Activated naive CD4-positive, alpha-beta T cell treated with anti-CD3 and anti-CD28 coated beads, Interleukin-2, amount 50 U/mL, for 16 hours (primary cell): ENCODE measurements at regions not wholly inside any gene's neighbourhood (a gene's known extent, or its start where the extent isn't known, plus 50 kb on each side); places are given as distances from the start of the nearest gene placed in this dataset.

ENCODE experiments used
- DNase-seq: peaks from one replicate; pipeline ENCODE4 v3.0.0-alpha.2; 2020

- DNase-seq = no peak
Measured at GRCh38 chr5:2257326-2258244, 374.9 kb upstream of the IRX4 start.

- DNase-seq = no peak
Measured at GRCh38 chr5:2256691-2257280, 374.1 kb upstream of the IRX4 start.

- DNase-seq = no peak
Measured at GRCh38 chr5:2255915-2256690, 373.4 kb upstream of the IRX4 start.

- DNase-seq = no peak
Measured at GRCh38 chr5:2254880-2255750, 372.4 kb upstream of the IRX4 start.

- no peak for DNase-seq
Measured at GRCh38 chr5:2254406-2254805, 371.7 kb upstream of the IRX4 start.

- no peak for DNase-seq
Measured at GRCh38 chr5:2253040-2253975, 370.6 kb upstream of the IRX4 start.

GRCh38 chr5:2251751-2252150, 369.0 kb upstream of the IRX4 start:
- DNase-seq = no peak

- DNase-seq = no peak
Measured at GRCh38 chr5:2251298-2251697, 368.6 kb upstream of the IRX4 start.

- DNase-seq = no peak
Measured at GRCh38 chr5:2250365-2250950, 367.7 kb upstream of the IRX4 start.

GRCh38 chr5:2249442-2249841, 366.7 kb upstream of the IRX4 start:
- no peak for DNase-seq

- DNase-seq = no peak
Measured at GRCh38 chr5:2249026-2249425, 366.3 kb upstream of the IRX4 start.

- DNase-seq = no peak
Measured at GRCh38 chr5:2242539-2242938, 359.8 kb upstream of the IRX4 start.

- DNase-seq = no peak
Measured at GRCh38 chr5:2241842-2242241, 359.1 kb upstream of the IRX4 start.

- no peak for DNase-seq
Measured at GRCh38 chr5:2240118-2240904, 357.6 kb upstream of the IRX4 start.

GRCh38 chr5:2239201-2239910, 356.6 kb upstream of the IRX4 start:
- no peak for DNase-seq

- DNase-seq = no peak
Measured at GRCh38 chr5:2238732-2239131, 356.0 kb upstream of the IRX4 start.

- no peak for DNase-seq
Measured at GRCh38 chr5:2227433-2227832, 344.7 kb upstream of the IRX4 start.

GRCh38 chr5:2224689-2225088, 342.0 kb upstream of the IRX4 start:
- DNase-seq = no peak

- DNase-seq = no peak
Measured at GRCh38 chr5:2223303-2223702, 340.6 kb upstream of the IRX4 start.
